ENCODE measurements at regions not wholly inside any gene's neighbourhood (a gene's known extent, or its start where the extent isn't known, plus 50 kb on each side); places are given as distances from the start of the nearest gene placed in this dataset.
"Not testable (repeated sequence)": the region's sequence is repeated elsewhere in the genome, so short reads cannot be mapped to it uniquely, and the experiment has no call there.

- no peak for DNase-seq (ENCODE audit: low spot score)
Observed at GRCh38 chr17:70519300-70519699, 350.0 kb downstream of the KCNJ2 start.

GRCh38 chr17:70520447-70520846, 351.1 kb downstream of the KCNJ2 start:
- no peak for DNase-seq (ENCODE audit: low spot score)

GRCh38 chr17:70520956-70521355, 351.6 kb downstream of the KCNJ2 start:
- DNase-seq (ENCODE audit: low spot score) = no peak

- no peak for DNase-seq (ENCODE audit: low spot score)
Observed at GRCh38 chr17:70521821-70522256, 352.5 kb downstream of the KCNJ2 start.

GRCh38 chr17:70523426-70523825, 354.1 kb downstream of the KCNJ2 start:
- no peak for DNase-seq (ENCODE audit: low spot score)

- DNase-seq (ENCODE audit: low spot score) = not testable (repeated sequence)
Observed at GRCh38 chr17:70525035-70525434, 355.7 kb downstream of the KCNJ2 start.

GRCh38 chr17:70525961-70526360, 356.6 kb downstream of the KCNJ2 start:
- DNase-seq (ENCODE audit: low spot score) = no peak

- DNase-seq (ENCODE audit: low spot score) = no peak
Observed at GRCh38 chr17:70527364-70527888, 358.1 kb downstream of the KCNJ2 start.

GRCh38 chr17:70533427-70533826, 364.1 kb downstream of the KCNJ2 start:
- DNase-seq (ENCODE audit: low spot score) = no peak

- DNase-seq (ENCODE audit: low spot score) = peak; percentile 76
Observed at GRCh38 chr17:70535986-70536385, 366.7 kb downstream of the KCNJ2 start.

GRCh38 chr17:70539132-70539924, 370.0 kb downstream of the KCNJ2 start:
- DNase-seq (ENCODE audit: low spot score) = no peak

- no peak for DNase-seq (ENCODE audit: low spot score)
Observed at GRCh38 chr17:70542876-70543275, 373.5 kb downstream of the KCNJ2 start.

- no peak for DNase-seq (ENCODE audit: low spot score)
Observed at GRCh38 chr17:70544317-70544716, 375.0 kb downstream of the KCNJ2 start.

- DNase-seq (ENCODE audit: low spot score) = peak; percentile 58
Observed at GRCh38 chr17:70552230-70552981, 383.1 kb downstream of the KCNJ2 start.

- DNase-seq (ENCODE audit: low spot score) = no peak
Observed at GRCh38 chr17:70552982-70553334, 383.6 kb downstream of the KCNJ2 start.

GRCh38 chr17:70555723-70556122, 386.4 kb downstream of the KCNJ2 start:
- no peak for DNase-seq (ENCODE audit: low spot score)

- DNase-seq (ENCODE audit: low spot score) = peak; percentile 25
Observed at GRCh38 chr17:70558821-70559220, 389.5 kb downstream of the KCNJ2 start.

GRCh38 chr17:70560471-70560870, 391.1 kb downstream of the KCNJ2 start:
- DNase-seq (ENCODE audit: low spot score) = no peak

- DNase-seq (ENCODE audit: low spot score) = no peak
Observed at GRCh38 chr17:70562137-70562536, 392.8 kb downstream of the KCNJ2 start.

- peak; percentile 77 for DNase-seq (ENCODE audit: low spot score)
Observed at GRCh38 chr17:70563281-70563820, 394.0 kb downstream of the KCNJ2 start.

GRCh38 chr17:70564006-70564620, 394.8 kb downstream of the KCNJ2 start:
- no peak for DNase-seq (ENCODE audit: low spot score)

GRCh38 chr17:70569128-70569527, 399.8 kb downstream of the KCNJ2 start:
- DNase-seq (ENCODE audit: low spot score) = no peak

All from H4 (cell line).